HG02981 (cell line): ENCODE measurements at regions not wholly inside any gene's neighbourhood (a gene's known extent, or its start where the extent isn't known, plus 50 kb on each side); places are given as distances from the start of the nearest gene placed in this dataset.
"Not testable (repeated sequence)": the region's sequence is repeated elsewhere in the genome, so short reads cannot be mapped to it uniquely, and the experiment has no call there.

Experiments
- ATAC-seq: cut with Tn5 transposase; IDR thresholded peaks from one replicate; pipeline ENCODE4 v1.9.1; 2021; ENCODE audit warnings: mild to moderate bottlenecking, moderate library complexity; ENCODE audit not compliant: unreplicated experiment

DNA sequence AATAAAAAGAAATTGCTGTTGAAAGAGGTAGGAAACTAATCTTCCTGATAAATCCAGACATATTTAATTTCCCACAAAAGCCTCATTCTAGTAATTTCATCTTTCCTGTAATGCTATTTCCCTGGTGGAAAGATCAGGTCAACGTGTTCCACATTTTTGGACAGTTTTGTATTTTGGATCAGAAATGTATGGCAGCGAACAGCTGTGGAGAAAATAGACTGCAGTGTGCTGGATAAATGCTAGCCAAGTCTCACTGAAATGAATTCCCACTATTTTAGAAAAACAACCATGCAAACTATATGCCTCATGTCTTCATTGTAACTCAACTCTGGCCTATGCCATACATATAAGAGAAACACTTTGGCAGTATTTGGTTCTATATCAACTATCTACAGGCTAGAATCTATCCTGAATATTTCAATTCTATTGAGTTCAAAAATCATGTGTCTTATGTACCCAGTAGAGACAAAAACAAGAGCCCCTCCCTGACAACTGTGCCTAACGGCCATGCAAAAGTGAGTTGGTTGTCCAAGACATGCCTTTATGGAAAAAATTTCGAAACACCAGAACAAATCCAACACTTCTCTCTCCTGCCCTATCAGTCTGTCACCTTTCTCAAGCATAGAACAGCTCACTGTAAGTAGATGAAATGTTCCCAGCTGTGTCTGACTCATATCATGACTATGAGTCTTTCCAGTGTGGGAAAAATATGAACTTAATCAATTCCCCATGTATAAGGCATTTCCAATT, 191.3 kb upstream of the NREP start:
- no peak for ATAC-seq

- no peak for ATAC-seq
Observed at GRCh38 chr5:111946556-111946955, 189.6 kb upstream of the NREP start.

GRCh38 chr5:111945535-111945934, 188.5 kb upstream of the NREP start:
- ATAC-seq = no peak

- ATAC-seq = no peak
Observed at GRCh38 chr5:111942661-111943401, 185.8 kb upstream of the NREP start.

- no peak for ATAC-seq
Observed at GRCh38 chr5:111942201-111942600, 185.2 kb upstream of the NREP start.

- no peak for ATAC-seq
Observed at GRCh38 chr5:111937094-111937493, 180.1 kb upstream of the NREP start.

GRCh38 chr5:111935835-111936234, 178.8 kb upstream of the NREP start:
- ATAC-seq = no peak

DNA sequence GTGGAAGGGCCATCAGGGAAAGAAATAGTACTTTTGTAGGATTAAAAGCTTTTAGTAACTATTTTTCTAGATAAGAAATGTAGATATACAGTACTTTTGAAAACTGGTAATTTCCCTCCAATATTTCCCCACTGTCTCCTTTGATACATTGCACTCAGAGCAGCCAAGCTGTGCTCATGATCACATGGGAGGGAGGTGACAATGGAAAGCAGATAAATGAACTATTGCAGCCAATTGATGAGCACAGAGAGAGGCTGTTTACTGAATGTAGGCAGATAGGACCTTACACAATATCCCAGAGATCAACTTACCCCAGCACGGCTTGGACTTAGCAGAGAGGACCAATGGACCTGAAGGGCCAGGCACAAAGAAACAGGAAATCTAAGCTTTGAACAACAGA, 178.0 kb upstream of the NREP start:
- ATAC-seq = no peak

DNA sequence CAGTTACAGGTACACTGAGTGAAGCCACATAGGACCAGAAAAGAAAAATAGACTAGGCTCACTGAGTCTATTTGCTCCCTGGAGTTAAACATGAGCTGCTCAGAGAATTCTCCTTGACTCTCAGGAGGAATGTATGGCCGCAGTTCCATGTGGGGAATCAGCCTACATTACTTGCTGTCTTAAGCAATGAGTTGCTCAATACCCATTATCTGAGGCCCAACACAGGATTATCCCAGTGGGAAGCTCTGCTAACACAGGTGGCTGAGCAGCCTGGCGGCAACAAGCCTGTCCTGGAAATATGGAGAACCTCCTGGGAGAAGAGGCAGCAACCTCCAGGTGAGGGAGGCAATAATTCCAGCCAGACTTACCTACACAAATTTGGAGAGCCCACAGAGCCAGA, 177.5 kb upstream of the NREP start:
- no peak for ATAC-seq

DNA sequence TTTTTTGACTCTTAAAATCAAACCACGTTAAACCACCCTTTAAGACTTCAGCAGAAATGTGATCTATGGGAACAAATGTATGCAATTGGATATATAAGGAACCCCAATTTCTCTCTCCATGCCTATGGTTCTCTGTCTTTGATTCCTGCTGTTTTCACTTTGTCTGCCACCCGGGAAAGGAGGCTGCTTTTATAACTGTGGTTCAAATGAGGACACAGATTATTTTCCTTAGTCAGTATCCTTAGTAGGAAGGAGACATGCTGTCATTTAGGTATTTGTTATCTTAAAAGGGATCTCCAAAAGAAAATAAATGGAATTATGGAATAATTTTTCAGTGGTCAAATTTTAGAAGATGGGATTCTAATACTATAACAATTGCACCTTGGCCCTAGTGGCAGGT, 176.1 kb upstream of the NREP start:
- ATAC-seq = no peak

- ATAC-seq = no peak
Observed at GRCh38 chr5:111932628-111933027, 175.6 kb upstream of the NREP start.

DNA sequence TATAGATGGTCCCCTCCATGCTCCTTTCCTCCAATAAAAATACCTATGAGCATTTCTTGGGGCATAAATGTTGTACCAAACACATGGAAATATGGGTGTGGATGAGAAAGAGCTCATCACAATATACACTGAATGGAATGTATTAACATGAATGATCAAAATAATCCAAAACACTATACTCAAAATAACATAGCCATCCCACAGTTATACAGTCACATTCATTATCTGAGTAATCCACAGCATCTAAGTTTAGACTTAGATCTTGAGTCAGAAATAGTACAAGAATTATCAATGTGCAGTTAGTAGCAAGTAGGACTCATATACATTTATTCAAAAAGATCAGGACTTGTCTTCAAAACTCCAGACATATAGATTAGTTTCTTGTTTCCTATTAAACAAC, 175.2 kb upstream of the NREP start:
- no peak for ATAC-seq

DNA sequence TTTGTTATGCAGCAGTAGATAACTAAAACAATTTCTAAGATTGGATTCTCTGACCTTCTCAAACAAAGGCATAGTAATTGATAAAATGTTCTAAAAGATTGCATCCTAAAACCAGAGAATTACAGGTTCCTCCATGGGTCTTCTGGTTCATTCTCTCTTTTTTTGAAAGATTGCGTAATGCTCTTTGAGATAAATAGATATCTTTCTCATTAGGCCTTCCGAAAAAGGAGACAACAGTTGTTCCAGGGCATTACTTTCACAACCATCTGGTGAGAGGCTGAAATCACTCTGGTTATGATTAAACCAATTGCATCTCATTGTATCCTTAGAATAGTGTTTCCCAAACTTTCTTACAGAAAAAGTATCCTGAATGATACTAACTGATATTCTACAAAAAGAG, 174.7 kb upstream of the NREP start:
- ATAC-seq = no peak

DNA sequence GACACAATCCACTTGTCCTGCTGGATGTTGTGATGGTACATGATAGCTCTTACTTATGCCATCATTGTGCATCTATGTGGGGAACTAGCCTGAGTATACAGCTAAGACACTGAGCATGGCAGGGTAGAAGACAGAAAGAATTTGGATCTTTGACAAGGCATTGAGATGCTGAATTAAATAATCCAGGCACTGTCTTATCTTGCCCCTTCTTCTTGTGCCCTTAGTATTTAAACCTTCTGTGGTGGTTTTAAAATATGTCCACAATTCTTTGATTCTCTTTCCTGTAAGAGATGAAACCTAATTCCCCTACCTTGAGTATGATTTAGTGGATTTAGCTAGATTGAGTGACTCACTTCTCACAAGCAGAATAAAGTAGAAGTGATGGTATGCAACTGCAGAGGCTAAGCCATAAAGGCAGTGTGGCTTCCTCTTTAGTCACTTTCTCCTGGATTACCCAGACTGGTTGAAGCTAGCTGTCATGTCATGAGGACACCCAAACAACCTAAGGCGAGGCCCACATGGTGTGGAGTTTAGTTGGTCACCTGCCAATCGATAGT, 174.0 kb upstream of the NREP start:
- ATAC-seq = no peak

DNA sequence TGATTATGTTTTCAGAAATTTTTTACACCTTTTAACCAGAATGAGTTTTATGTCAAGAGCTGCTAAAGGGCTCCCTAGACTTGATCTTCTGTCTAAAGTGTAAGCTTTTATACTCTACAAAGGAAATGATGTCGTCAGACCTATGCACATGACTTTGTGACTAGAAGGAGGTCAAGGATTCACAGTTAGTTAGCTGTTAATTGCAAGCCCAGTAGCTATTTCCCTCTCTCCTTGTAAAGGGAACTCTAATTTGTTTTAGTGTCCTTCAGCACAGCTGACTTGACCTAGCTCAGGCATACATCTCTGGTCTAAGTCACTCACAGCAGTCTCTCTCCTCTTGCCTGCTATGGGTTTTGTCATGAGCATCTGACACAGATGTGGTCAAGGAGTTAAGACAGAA, 173.5 kb upstream of the NREP start:
- ATAC-seq = no peak

- no peak for ATAC-seq
Observed at GRCh38 chr5:111929867-111930266, 172.9 kb upstream of the NREP start.

GRCh38 chr5:111929261-111929660, 172.3 kb upstream of the NREP start:
- ATAC-seq = no peak

GRCh38 chr5:111928511-111928910, 171.5 kb upstream of the NREP start:
- ATAC-seq = no peak

DNA sequence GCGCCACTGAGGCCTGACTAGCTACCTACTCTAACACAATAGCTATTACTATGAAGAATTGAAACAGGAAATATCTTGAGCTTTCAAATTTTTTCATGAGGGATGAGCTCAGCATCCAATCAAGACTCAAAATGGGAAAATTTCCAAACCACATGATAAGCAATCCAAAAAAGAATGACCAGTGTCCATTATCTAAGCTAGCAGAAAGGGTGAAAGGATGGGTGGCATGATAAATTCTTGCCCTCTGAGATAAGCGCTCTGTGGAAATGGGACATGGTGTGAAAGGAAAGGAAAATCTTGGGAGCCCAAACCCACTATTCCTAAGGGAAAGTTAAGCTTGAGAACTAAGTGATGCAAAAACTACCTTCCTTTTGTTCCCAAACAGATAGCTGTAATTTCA, 170.2 kb upstream of the NREP start:
- no peak for ATAC-seq

GRCh38 chr5:111926026-111926425, 169.0 kb upstream of the NREP start:
- no peak for ATAC-seq

DNA sequence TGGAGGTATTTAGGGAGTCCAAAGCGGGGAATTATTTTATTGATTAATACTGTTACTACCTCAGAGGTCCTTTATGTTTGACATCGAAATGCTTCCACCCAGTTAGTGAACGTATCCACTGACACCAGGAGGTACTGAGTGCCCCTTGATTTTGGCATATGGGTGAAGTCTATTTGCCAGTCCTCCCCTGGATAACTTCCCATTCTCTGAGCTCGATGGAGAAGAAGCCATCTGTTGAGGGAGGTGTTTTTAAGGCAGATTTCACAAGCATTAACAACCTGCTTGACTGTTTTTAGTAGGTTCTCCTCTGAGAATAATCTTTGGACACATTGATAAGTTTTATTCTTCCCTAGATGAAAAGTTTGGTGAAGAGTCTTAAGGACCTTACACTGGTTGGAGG, 165.3 kb upstream of the NREP start:
- ATAC-seq = no peak

DNA sequence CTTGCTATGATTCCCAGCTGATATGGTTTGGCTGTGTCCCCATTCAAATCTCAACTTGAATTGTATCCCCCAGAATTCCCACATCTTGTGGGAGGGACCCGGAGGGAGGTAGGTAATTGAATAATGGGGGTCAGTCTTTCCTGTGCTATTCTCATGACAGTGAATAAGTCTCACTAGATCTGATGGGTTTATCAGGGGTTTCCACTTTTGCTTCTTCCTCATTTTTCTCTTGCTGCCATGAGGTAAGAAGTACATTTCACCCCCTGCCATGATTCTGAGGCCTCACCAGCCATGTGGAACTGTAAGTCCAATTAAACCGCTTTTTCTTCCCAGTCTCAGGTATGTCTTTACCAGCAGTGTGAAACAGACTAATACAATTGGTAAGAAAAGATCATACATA, 164.7 kb upstream of the NREP start:
- ATAC-seq = not testable (repeated sequence)
